GM21528 (cell line): ENCODE measurements at regions not wholly inside any gene's neighbourhood (a gene's known extent, or its start where the extent isn't known, plus 50 kb on each side); places are given as distances from the start of the nearest gene placed in this dataset.
"Not testable (repeated sequence)": the region's sequence is repeated elsewhere in the genome, so short reads cannot be mapped to it uniquely, and the experiment has no call there.

Source experiments
- ATAC-seq: cut with Tn5 transposase; IDR thresholded peaks from one replicate; pipeline ENCODE4 v1.9.1; 2021; ENCODE audit warnings: mild to moderate bottlenecking, moderate library complexity; ENCODE audit not compliant: unreplicated experiment, low FRiP score

GRCh38 chrX:69431420-69431819, 72.7 kb upstream of the NALF2 start:
- no peak for ATAC-seq

GRCh38 chrX:69430785-69431184, 73.3 kb upstream of the NALF2 start:
- ATAC-seq = no peak

- no peak for ATAC-seq
Observed at GRCh38 chrX:69429339-69430015, 74.6 kb upstream of the NALF2 start.

DNA sequence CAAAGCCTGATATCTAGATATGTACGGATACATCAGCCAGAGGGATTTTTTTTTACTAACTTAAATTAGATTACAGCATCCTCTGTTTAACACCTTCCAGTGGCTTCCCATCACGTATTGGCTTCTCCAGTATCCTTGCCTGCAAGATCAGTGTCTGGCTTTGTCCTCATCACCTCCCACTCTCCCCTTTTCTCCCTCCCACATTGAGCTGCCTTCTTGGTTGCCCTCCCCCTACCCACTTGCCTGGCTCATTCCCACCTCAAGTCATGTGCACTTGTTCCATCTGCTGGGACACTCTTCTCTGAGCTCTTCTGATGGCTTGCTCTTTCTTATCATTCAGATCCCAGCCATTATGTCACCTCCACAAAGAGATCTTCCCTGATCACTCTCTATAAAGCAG, 75.9 kb upstream of the NALF2 start:
- no peak for ATAC-seq

GRCh38 chrX:69424910-69425309, 79.2 kb upstream of the NALF2 start:
- no peak for ATAC-seq

GRCh38 chrX:69424161-69424560, 80.0 kb upstream of the NALF2 start:
- ATAC-seq = no peak

- not testable (repeated sequence) for ATAC-seq
Observed at GRCh38 chrX:69422208-69422607, 81.9 kb upstream of the NALF2 start.

DNA sequence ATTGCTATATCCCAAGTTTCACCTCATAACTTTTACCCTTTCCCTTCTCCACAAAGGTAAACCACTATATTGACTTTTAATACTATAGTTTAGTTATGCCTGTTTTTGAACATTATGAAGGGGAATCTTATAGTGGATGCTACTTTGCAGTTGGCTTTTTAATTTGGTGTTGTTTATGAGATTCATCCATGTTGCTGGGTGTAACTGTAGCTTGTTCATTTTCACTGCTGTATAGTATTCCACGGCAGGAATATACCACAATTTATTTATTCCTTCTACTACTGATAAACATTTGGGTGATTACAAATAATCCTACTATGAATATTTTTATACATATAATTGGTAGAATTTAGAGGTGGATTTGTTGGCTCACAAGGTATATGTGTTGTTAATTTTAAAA, 88.4 kb upstream of the NALF2 start:
- ATAC-seq = no peak

GRCh38 chrX:69412661-69413060, 91.5 kb upstream of the NALF2 start:
- ATAC-seq = no peak

GRCh38 chrX:69398881-69399280, 105.2 kb upstream of the NALF2 start:
- no peak for ATAC-seq

- no peak for ATAC-seq
Observed at GRCh38 chrX:69396916-69397315, 107.2 kb upstream of the NALF2 start.

DNA sequence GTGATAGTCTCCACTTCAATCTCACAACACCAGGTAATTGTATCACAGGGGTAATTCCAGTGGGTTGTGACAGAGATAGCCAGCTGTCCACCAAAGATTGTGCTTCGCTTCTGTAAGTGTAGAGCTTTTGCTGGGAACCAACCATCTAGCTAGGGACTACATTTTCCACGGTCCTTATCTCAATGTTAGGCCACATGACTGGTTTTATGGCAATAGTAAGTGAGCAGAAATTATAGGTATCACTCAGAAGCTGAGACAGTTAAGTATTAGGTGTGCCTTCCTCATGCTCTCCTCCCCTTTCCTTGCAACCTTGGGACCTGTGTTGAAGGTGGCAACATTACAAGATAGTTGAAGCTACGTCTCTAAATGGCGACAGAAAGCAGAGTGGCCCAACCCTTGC, 108.8 kb upstream of the NALF2 start:
- no peak for ATAC-seq

DNA sequence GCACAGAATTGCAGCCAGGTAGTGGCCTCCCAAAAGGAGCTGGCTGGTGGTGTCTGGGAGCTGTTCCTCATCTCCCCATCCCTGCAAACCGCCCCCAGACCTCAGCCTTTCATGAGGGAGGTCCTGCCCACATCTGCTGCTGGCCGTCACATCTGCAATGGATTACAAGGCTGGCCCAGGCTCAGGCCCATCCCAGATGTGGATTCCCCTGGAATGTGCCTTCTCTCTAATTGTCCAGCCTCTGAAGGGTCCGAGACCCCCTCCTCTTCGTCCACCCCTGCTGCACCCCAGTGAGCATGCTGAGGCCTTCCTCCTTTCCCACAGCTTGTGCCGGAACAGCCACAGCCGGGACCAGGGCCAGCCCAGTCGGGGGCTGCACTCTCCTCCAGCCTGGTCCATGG, 115.0 kb upstream of the NALF2 start:
- no peak for ATAC-seq

GRCh38 chrX:69388526-69388925, 115.6 kb upstream of the NALF2 start:
- ATAC-seq = no peak

DNA sequence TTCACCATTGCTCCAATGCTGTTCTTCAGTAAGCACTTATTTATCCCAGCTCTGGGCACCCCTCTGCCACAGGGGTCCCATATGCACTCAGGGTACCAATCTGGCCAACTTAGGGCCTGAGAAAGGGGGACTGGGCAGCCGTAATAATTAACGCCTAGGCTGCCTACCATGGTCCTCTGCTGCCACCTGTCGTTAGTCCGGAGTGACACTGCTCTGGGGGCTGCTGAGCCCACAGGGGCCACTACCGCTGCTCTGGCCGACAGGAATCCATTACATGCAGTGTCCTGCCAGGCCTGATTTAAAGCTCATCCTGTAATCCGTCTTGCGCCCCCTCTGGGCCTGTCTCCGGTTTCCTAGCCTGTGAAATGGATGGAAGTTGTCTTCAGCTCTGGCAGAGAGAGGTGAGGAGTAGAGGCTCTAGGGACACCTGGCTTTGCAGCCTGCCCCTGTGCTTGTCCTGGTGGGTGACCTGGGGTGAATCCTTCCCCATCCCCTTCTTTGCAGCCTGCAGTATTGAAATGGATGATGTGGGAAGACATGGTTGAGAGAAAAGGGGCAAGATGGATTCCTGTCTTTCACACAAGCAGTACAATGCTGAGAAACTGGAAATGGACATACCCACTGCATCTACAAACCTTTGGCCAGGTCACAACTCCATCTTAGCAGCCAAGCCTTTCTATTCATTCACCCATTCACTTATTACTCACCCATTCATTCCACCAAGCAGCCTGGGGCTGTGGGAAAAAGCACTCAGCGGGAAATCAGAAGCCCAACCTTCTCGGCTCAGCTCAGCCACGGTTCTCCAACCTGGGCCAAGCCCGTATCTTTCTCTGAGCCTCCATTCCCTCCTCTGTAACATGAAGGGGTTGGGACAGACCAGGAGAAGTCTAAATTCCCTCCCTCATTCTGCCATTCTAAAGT, 116.3 kb upstream of the NALF2 start:
- no peak for ATAC-seq

GRCh38 chrX:69386681-69387080, 117.4 kb upstream of the NALF2 start:
- ATAC-seq = no peak

DNA sequence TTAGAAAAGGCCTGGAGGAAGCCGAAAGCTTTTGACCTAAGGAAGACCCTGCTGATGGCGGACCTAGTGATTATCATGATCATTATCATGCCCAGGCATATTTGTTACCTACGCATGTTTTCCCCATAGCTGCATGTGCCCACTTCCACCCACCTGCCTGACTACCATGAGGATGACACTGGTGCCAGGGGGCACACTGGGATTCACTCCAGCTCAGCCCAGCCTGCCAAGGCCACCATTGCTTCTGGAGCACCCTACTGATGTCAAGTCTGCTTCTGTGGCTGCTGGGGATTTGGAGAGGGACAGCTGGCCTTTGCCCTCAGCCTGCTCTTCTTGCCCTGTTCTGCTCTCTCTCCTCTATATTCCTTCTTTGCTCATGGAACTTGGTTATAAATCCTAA, 124.7 kb upstream of the NALF2 start:
- no peak for ATAC-seq

DNA sequence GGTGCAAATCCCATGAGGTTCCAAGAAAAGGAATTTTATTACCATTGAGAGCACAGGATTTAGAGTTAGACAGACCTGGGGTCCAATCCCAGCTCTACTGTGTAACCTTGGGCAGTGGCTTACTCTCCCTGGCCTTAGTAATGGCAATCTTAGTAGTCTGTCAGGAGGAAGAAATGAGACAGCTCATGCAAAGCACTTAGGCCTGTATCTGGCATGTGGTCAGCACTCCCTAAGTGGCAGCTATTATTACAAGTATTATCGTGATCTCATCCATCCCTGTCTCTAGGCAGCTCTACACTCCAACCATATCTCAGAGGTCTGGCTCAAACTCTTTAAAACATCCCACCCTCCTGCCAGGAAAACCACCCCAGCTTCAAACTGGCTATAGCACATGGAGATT, 129.6 kb upstream of the NALF2 start:
- ATAC-seq = no peak

- no peak for ATAC-seq
Observed at GRCh38 chrX:69372435-69372834, 131.7 kb upstream of the NALF2 start.

- ATAC-seq = no peak
Observed at GRCh38 chrX:69371159-69371558, 133.0 kb upstream of the NALF2 start.

DNA sequence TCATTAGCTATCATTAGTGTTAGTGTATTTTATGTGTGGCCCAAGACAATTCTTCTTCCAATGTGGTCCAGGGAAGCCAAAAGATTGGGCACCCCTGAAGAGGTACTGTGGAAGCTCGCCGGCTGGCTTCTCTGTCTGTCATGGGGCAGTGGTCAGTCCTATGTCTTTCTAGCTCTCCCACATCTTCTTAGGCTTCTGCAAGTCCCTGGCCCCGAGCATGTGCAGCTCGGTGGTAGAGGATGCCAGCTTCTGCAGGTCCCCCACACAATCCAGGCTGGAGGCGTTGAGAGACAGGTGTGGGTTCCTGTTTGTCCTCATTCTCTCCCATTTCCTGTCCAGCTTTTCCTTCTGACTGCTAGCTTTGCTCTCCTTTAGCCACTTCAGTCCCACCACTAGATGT, 134.1 kb upstream of the NALF2 start:
- no peak for ATAC-seq

DNA sequence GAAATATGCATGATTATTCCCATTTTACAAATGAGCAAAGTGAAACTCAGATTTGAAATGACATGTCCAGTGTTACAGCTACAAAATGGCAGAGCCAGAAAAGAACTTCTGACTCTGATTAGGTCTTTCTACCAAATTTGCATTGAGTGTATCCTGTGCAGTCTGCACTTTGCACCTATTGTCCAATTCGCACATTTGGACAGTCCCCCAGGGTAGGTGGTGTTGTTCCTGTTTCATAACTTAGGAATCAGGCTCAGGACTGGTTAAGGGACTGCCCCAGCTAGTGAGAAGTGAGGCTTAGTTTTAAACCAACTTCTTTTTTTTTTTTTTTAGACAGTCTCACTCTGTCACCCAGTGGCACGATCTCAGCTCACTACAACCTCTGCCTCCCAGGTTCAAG, 137.9 kb upstream of the NALF2 start:
- no peak for ATAC-seq
